HG03064 (cell line): ENCODE measurements at regions not wholly inside any gene's neighbourhood (a gene's known extent, or its start where the extent isn't known, plus 50 kb on each side); places are given as distances from the start of the nearest gene placed in this dataset.
"Not testable (repeated sequence)": the region's sequence is repeated elsewhere in the genome, so short reads cannot be mapped to it uniquely, and the experiment has no call there.

Experiments
- ATAC-seq: cut with Tn5 transposase; IDR thresholded peaks from one replicate; pipeline ENCODE4 v1.9.1; 2021; ENCODE audit warnings: low read depth; ENCODE audit not compliant: unreplicated experiment

- ATAC-seq: no peak
Observed at GRCh38 chr7:96770758-96771157, 61.1 kb upstream of the SEM1 start.

GRCh38 chr7:96772139-96772694 lies 62.6 kb upstream of the SEM1 start:
- ATAC-seq: no peak

GRCh38 chr7:96773483-96773882 lies 63.8 kb upstream of the SEM1 start:
- ATAC-seq: no peak

DNA sequence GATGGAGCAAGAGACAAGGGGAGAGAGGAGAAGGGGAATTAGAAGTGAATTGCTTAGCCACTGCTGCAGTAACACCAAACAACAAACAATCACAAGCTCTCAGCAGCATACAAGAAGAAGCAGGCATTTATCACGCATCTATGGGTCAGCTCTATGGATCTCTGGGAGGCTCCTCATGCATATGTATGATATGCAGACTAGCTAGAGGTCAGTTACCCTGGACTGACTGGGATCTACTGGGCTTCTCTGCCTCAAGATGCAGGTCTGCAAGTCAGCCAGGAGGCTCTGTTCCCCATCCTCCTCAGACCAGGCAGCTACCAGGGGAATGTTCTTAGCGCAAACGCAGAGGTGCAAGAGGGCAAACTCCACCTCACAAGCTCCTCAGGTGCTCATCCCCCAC lies 64.7 kb upstream of the SEM1 start:
- ATAC-seq: no peak

DNA sequence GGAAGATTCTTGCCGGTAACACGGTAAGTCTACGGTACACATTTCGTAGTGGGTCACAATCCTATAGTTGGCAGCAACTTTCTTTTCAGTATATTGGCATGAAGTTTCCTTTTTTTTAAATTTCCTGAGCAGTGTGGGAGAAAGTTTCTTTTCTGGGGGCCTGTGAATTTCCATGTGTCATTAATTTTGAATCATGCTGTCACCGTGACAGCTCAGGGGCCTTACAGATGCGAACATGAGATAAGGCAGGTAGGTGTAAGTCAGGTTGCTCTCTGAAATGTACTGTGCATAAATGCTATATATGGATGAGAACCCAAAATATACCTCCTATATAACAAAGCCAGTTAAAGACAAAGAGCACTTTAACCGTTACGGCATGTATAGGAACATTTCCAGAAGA lies 65.4 kb upstream of the SEM1 start:
- no peak for ATAC-seq

- ATAC-seq: no peak
Observed at GRCh38 chr7:96778263-96778662, 68.6 kb upstream of the SEM1 start.

DNA sequence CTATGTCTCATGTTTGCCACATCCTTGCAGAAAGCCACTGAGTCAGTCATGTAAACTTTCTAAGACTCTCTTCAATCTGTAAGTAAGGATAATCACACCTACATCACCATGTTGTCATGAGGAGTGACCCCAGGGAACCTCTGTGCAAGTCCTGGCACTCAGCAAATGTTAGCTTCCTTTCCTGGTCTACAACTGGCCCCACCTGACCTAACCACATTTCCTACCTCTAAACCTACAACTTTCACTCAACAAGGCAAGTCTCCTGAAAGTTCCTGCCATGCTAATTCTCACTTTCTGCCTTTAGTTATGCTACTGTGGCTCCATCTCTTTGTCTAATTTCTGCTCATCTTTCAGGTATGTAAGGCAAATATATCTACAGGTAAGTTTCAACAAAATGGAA lies 72.3 kb upstream of the SEM1 start:
- no peak for ATAC-seq

- not testable (repeated sequence) for ATAC-seq
Observed at GRCh38 chr7:96782686-96783298, 73.1 kb upstream of the SEM1 start.

DNA sequence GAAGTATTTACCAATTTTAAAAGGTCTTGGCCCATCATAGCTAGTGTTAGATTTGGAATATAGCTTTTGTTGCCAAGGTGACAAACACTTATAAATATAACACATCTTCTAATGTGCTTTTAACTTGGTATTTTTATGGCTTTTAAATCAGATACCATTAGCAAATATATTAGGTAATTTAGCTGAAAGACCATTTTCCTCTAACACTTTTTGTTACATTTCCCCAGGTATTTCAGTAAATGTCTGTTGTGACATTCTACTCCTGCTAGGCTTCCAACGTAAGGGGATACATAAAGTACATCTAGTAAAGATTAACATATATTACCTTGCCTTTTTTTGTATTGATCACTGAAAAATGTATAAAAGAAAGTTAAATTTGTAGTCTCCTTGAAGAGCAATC lies 75.0 kb upstream of the SEM1 start:
- no peak for ATAC-seq

GRCh38 chr7:96786261-96786997 lies 76.8 kb upstream of the SEM1 start:
- ATAC-seq: no peak

DNA sequence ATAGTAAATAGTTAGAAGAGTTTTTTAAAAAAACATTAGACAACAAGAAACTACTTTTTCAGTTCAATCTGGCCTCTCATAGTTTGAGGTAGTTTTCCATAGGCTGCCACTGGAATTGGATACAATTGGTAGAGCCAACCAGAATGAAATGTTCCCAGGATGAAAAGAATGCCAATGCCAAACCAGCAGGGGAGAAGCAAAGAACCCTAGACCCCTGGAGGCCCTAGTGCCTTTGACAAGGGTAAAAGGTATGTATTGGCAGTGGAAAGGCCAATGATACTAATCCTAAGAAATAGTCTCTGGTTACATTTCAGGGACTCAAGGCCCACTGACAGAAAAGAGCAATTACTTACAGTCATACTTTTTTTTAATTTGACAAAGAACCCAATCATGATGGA lies 77.4 kb upstream of the SEM1 start:
- no peak for ATAC-seq

DNA sequence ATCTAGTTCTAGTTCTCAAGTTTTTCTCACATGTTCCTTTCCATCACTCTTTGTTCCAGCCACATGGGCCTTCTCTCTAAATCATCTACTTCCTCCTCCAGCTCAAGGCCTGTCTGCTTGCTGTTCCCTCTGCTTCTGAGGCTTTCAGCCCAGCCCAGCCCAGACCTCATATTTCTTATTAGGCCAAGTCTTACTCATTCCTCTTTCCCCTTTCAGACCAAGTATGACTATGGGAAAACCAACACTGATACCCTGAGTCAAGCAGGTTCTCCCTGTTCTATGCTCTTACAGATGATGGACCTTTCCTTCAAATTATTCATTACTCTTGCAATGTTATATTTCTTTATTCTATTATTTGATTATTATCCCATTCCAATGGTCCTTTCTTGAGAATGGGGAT lies 80.3 kb upstream of the SEM1 start:
- no peak for ATAC-seq

- ATAC-seq: no peak
Observed at GRCh38 chr7:96792115-96792514, 82.5 kb upstream of the SEM1 start.

DNA sequence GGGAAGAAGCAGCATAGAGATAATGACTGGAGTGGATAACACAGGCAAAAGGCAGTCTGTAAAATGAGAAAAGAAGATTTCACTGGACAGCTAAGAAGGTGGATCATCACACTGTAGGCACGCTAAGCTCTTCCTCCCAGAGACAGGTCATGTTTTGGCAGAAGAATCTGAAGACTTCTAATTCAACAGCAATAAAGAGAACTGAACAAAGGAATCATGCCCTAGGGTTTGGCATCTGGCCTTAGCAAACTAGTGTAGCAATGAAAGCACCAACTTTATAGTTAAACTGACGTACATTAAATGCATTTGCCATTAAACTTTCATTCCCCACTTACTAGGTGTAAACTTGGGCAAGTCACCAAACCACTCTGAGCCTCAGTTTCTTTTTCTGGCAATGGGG lies 84.4 kb upstream of the SEM1 start:
- no peak for ATAC-seq

- no peak for ATAC-seq
Observed at GRCh38 chr7:96800122-96800521, 90.5 kb upstream of the SEM1 start.

DNA sequence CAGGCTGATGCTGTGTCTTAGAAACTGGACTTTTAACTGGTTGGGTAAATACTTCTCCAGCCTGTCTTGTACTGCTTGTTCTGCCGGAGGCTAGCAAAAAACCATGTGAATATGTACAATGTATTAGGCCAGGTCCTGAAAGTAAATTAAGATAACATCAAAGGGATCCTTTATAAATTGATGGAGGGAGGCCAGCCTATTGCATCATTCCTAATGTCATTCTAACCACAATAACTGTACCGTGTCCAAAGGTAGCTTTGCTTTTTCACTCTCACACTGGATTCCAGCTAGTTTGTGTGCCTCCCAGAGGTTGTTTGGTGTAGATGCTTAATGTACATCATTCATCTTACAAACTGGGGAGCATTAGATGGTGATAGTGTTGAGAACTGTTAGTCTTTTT lies 91.2 kb upstream of the SEM1 start:
- no peak for ATAC-seq

DNA sequence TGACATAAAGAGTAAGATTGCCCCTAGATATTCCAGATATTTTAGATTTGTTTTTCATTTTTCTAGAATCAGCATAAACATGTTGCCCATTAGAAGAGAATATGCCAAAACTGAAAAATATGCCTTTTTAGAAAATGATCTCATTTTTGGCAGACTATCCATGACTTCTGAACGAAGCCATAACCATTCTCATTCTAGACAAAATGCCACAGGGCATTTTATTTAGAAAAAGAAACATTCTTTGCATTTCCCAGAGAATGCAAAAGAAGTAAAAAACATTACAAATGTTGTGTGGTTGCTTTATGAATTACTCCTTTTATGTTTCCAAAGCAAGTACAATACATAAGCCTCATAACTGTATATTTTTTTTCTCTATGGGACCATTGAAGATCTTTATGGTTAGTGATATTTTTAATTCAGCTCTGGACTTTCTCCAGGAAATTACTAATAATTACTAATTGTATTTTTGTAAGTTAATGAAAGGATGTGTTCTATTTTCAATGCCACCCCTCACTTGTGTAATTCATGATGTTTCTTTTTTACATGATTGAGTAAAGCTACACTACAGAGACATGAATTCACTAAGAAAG lies 109.6 kb upstream of the SEM1 start:
- ATAC-seq: no peak

GRCh38 chr7:96821131-96821530 lies 111.5 kb upstream of the SEM1 start:
- not testable (repeated sequence) for ATAC-seq

DNA sequence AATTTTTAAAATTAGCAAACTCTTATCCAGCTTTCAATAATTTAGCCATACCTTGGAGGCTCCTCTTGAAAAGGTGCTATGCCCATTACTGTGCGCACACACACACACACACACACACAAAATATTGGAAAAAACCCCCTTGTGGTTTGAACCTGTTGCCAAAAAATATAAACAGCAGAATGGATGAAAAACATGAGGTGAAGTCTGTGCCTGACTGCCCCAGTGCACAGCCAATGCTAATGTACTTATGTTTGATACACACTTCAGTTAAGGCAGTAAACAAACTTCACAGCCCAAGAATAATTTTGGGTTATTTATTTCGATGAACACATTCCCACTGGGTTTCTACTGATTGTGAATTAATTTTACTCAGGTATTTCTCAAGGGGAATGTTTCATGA lies 113.2 kb upstream of the SEM1 start:
- ATAC-seq: no peak

DNA sequence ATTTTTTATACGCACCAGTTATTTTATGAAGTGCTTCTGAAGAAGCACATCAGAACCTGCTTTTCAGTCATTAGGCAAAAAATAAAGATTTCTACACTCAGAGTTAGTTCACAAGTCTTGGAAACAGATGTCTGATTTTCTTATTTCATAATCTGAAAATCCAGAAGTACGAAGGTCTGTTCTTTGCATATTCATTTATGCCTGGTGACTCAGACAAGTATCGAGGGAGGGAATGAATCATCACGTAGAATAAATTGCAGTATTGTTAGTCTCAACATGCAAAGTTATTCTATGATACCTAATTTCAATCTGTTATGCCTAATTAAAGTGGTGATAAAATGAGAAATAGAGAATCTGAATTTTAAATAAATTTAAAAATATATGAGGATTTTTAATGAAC lies 113.6 kb upstream of the SEM1 start:
- ATAC-seq: no peak

- ATAC-seq: no peak
Observed at GRCh38 chr7:96824686-96825085, 115.0 kb upstream of the SEM1 start.

DNA sequence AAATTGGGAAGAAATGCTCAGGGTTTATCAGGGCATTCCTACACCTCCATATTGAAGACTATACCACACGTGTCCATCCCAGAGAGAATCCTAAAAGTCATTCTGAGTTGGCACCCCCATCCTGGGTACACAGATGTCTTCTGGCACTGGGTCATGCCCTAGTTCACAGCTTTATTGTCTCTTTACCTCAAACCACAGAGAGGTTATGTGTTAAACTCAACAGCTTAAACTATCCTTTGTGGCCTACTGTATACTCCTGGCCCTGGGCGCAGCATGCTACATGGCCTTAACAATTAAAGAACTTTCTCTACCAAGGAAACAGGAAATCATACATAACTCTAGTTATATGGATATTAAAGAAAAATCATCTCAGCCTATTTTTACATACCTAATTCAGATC lies 115.6 kb upstream of the SEM1 start:
- no peak for ATAC-seq
